WTC11 (cell line): ENCODE measurements at regions not wholly inside any gene's neighbourhood (a gene's known extent, or its start where the extent isn't known, plus 50 kb on each side); places are given as distances from the start of the nearest gene placed in this dataset.

Source experiments
- ATAC-seq: fragments of 200-7000 bp; cut with Tn5 transposase; 2 replicates; pipeline ENCODE4 v1.10.0; 2021; ENCODE audit warnings: mild to moderate bottlenecking, moderate library complexity
- CTCF ChIA-PET: fragments of 300-600 bp; sonication (Branson Sonifier 250); formaldehyde crosslinking; loops from one replicate; lab custom pipeline; 2021; ENCODE audit warnings: antibody characterized with exemption; lab: Charles Lee
- POLR2A ChIA-PET: fragments of 350-600 bp; sonication (Branson Sonifier 250); formaldehyde crosslinking; loops from one replicate; lab custom pipeline; 2021; ENCODE audit warnings: antibody characterized with exemption; lab: Charles Lee
- DNase-seq: peaks from one replicate; pipeline ENCODE4 v3.0.0; 2021; ENCODE audit warnings: low spot score
- H3K27ac Mint-ChIP-seq: 2 replicates; pipeline ENCODE4 v1.8.0; 2021; ENCODE audit warnings: mixed read lengths
- H3K27me3 Mint-ChIP-seq: 2 replicates; pipeline ENCODE4 v1.8.0; 2021; ENCODE audit warnings: low read depth, mild to moderate bottlenecking, moderate library complexity, mixed read lengths
- H3K36me3 Mint-ChIP-seq: 2 replicates; pipeline ENCODE4 v1.8.0; 2021; ENCODE audit warnings: mixed read lengths
- H3K4me1 Mint-ChIP-seq: 2 replicates; pipeline ENCODE4 v1.8.0; 2022; ENCODE audit warnings: mixed read lengths
- H3K4me3 Mint-ChIP-seq: 2 replicates; pipeline ENCODE4 v1.8.0; 2021; ENCODE audit warnings: mild to moderate bottlenecking, moderate library complexity, mixed read lengths
- H3K9me3 Mint-ChIP-seq: 2 replicates; pipeline ENCODE4 v1.8.0; 2021; ENCODE audit warnings: mixed read lengths
- E2F1 ChIP-seq: sonication (generic); formaldehyde crosslinking; IDR thresholded peaks from 2 replicates; pipeline ENCODE4 v1.8.0; 2022; ENCODE audit warnings: mild to moderate bottlenecking, missing genetic modification reagents
- ELF4 ChIP-seq: sonication (generic); formaldehyde crosslinking; IDR thresholded peaks from 2 replicates; pipeline ENCODE4 v1.8.1; 2022; ENCODE audit warnings: low read depth, mild to moderate bottlenecking, moderate library complexity, missing genetic modification reagents
- FOXJ3 ChIP-seq: sonication (generic); formaldehyde crosslinking; IDR thresholded peaks from 2 replicates; pipeline ENCODE4 v1.9.0; 2021; ENCODE audit warnings: missing genetic modification reagents, mild to moderate bottlenecking, borderline replicate concordance
- FOXP4 ChIP-seq: sonication (generic); formaldehyde crosslinking; IDR thresholded peaks from 2 replicates; pipeline ENCODE4 v1.8.0; 2022; ENCODE audit warnings: mild to moderate bottlenecking, missing genetic modification reagents
- GABPB1 ChIP-seq: sonication (generic); formaldehyde crosslinking; IDR thresholded peaks from 2 replicates; pipeline ENCODE4 v1.8.1; 2023; ENCODE audit warnings: mild to moderate bottlenecking, missing genetic modification reagents
- GRHL2 ChIP-seq: fragments of 250-450 bp; sonication (Bioruptor Pico); IDR thresholded peaks from 2 replicates; pipeline ENCODE4 v1.8.0; 2022; ENCODE audit warnings: mild to moderate bottlenecking, moderate library complexity; ENCODE audit not compliant: insufficient replicate concordance, severe bottlenecking
- HMGA2 ChIP-seq: fragments of 250-450 bp; sonication (Bioruptor Pico); IDR thresholded peaks from 2 replicates; pipeline ENCODE4 v1.4.0; 2021; ENCODE audit warnings: mild to moderate bottlenecking, moderate library complexity
- NFATC4 ChIP-seq: fragments of 250-450 bp; sonication (Bioruptor Pico); IDR thresholded peaks from 2 replicates; pipeline ENCODE4 v1.9.0; 2021; ENCODE audit warnings: mild to moderate bottlenecking
- NFE2L1 ChIP-seq: sonication (generic); formaldehyde crosslinking; IDR thresholded peaks from 2 replicates; pipeline ENCODE4 v1.8.1; 2023; ENCODE audit warnings: missing genetic modification reagents
- STAT6 ChIP-seq: sonication (generic); formaldehyde crosslinking; conservative IDR thresholded peaks from 2 replicates; pipeline ENCODE4 v1.8.1; 2023; ENCODE audit warnings: mild to moderate bottlenecking, low read depth, missing genetic modification reagents, moderate library complexity
- ZBTB43 ChIP-seq: sonication (generic); formaldehyde crosslinking; IDR thresholded peaks from 2 replicates; pipeline ENCODE4 v1.8.1; 2023; ENCODE audit warnings: mild to moderate bottlenecking, missing genetic modification reagents
- ZNF281 ChIP-seq: sonication (generic); formaldehyde crosslinking; IDR thresholded peaks from 2 replicates; pipeline ENCODE4 v1.8.0; 2023; ENCODE audit warnings: mild to moderate bottlenecking, missing genetic modification reagents
- ZNF317 ChIP-seq: sonication (generic); formaldehyde crosslinking; IDR thresholded peaks from 2 replicates; pipeline ENCODE4 v1.8.1; 2023; ENCODE audit warnings: low read depth, mild to moderate bottlenecking, moderate library complexity, missing genetic modification reagents, borderline replicate concordance
- ZNF423 ChIP-seq: fragments of 250-450 bp; sonication (Bioruptor Pico); IDR thresholded peaks from 2 replicates; pipeline ENCODE4 v2.1.2; 2022; ENCODE audit warnings: mild to moderate bottlenecking, moderate library complexity
- ZNF425 ChIP-seq: fragments of 250-450 bp; sonication (Bioruptor Pico); conservative IDR thresholded peaks from 2 replicates; pipeline ENCODE4 v1.9.0; 2021; ENCODE audit warnings: mild to moderate bottlenecking
- ZNF532 ChIP-seq: fragments of 250-450 bp; sonication (Bioruptor Pico); IDR thresholded peaks from 2 replicates; pipeline ENCODE4 v1.9.0; 2021; ENCODE audit warnings: mild to moderate bottlenecking, borderline replicate concordance

GRCh38 chr5:17766031-17766430 lies 131.8 kb downstream of the TAF11L14 start:
- TF ChIP-seq FOXJ3 = no peak
- TF ChIP-seq GRHL2 (CRISPR knock-in tag) = no peak
- no peak for TF ChIP-seq HMGA2 (CRISPR knock-in tag)
- TF ChIP-seq ZNF532 = no peak
- TF ChIP-seq NFE2L1 = no peak
- no peak for TF ChIP-seq ZNF281 (CRISPR knock-in tag)
- TF ChIP-seq ZBTB43 (CRISPR knock-in tag) = no peak
- no peak for TF ChIP-seq E2F1 (CRISPR knock-in tag)
- TF ChIP-seq ELF4 (CRISPR knock-in tag) = no peak
- TF ChIP-seq ZNF423 = no peak
- no peak for TF ChIP-seq FOXP4 (CRISPR knock-in tag)
- no peak for TF ChIP-seq ZNF317 (CRISPR knock-in tag)
- TF ChIP-seq ZNF425 (CRISPR knock-in tag) = no peak
- TF ChIP-seq STAT6 = no peak
- no peak for TF ChIP-seq GABPB1 (CRISPR knock-in tag)
- TF ChIP-seq NFATC4 (CRISPR knock-in tag) = no peak
- ChIA-PET CTCF (no interaction called here), POLR2A (no interaction called here)
- no peaks in the 10 kb centered on the region for H3K36me3 Mint-ChIP-seq
- H3K4me1 Mint-ChIP-seq = peaks cover 9% of the 10 kb centered on the region
- no peaks in the 10 kb centered on the region for H3K27me3 Mint-ChIP-seq
- peaks cover 4% of the 10 kb centered on the region for H3K9me3 Mint-ChIP-seq
- H3K27ac Mint-ChIP-seq = no peak overlapping the region
- H3K4me3 Mint-ChIP-seq = no peak overlapping the region
- DNase-seq (no peak), ATAC-seq (no peak)
